22Rv1 (cell line): ENCODE measurements at regions not wholly inside any gene's neighbourhood (a gene's known extent, or its start where the extent isn't known, plus 50 kb on each side); places are given as distances from the start of the nearest gene placed in this dataset.

Experiments used
- CTCF ChIP-seq: fragments of 450-650 bp; IDR thresholded peaks from 2 replicates; pipeline ENCODE4 v1.5.1; 2017; ENCODE audit warnings: mild to moderate bottlenecking
- ZFX ChIP-seq: fragments of 450-650 bp; IDR thresholded peaks from 2 replicates; pipeline ENCODE4 v1.6.1; 2017; ENCODE audit warnings: antibody characterized with exemption, borderline replicate concordance

GRCh38 chr16:49081086-49081485, 200.6 kb downstream of the CBLN1 start:
- TF ChIP-seq CTCF (no peak), ZFX (no peak)
